Spleen (tissue), 7 donors: ENCODE measurements at regions not wholly inside any gene's neighbourhood (a gene's known extent, or its start where the extent isn't known, plus 50 kb on each side); places are given as distances from the start of the nearest gene placed in this dataset.

ENCODE experiments used
- CTCF ChIP-seq, 11 experiments: fragments of 200-600 bp in 7 of 11; fragments of 450-650 bp in 4 of 11; sonication (generic) in 4 of 11; IDR thresholded peaks in 8 of 11; conservative IDR thresholded peaks in 3 of 11; 1 replicate in 7 of 11; 2 replicates in 4 of 11; pipeline versions ENCODE4 v1.4.0 to v1.8.0; 2016 to 2021; ENCODE audit warnings: antibody characterized with exemption in 11 of 11, inconsistent platforms in 4 of 11, mild to moderate bottlenecking in 1 of 11
- POLR2A ChIP-seq, 3 donors: fragments of 450-650 bp; IDR thresholded peaks; one replicate each; pipeline ENCODE4 v1.5.1; 2017; ENCODE audit warnings: antibody characterized with exemption in 3 of 3, mild to moderate bottlenecking in 1 of 3
- POLR2AphosphoS5 ChIP-seq, 3 donors: sonication (generic); formaldehyde crosslinking; IDR thresholded peaks; one replicate each; pipeline ENCODE4 v1.5.1; 2017; ENCODE audit warnings: antibody characterized with exemption in 3 of 3
- donor health status: DM: no; HTN: no; CAD: no; lungs with moderate emphysema.
- donor health status: DM: no; HTN: no; CAD: no.
- donor health status: DM: no; HTN: no; CAD: no.

DNA sequence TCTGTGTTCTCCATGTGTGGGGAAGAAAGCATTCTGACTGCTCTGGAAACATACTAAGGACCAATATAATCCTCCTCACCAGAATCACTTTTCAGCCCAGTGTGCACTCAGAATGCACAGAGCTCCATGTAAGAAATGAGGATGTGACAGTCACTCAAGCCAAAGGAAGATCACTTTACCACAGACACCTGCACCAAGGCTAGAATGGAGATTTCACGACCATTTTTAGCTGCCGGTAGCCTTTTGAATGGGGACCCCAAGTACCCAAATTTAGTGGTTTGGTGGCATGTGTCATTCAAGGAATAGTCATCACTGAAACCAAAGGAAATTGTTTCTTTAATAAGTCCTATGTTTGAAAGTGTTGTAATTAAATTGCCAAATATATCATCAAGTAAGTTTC is 613.2 kb upstream of the ACVR2A start:
- no peak for TF ChIP-seq POLR2AphosphoS5 (IDR thresholded peaks at IDR 0.05)
- TF ChIP-seq CTCF (IDR thresholded peaks at IDR 0.05 in 8 of 11, conservative IDR thresholded peaks at IDR 0.05 in 3 of 11): no peak
- TF ChIP-seq POLR2A (IDR thresholded peaks at IDR 0.05): no peak
